Stimulated activated CD8-positive, alpha-beta memory T cell treated with anti-CD3 and anti-CD28 coated beads, Interleukin-2, amount 100 ng/mL, for 48 hours (primary cell): ENCODE measurements at regions not wholly inside any gene's neighbourhood (a gene's known extent, or its start where the extent isn't known, plus 50 kb on each side); places are given as distances from the start of the nearest gene placed in this dataset.

Experiments
- DNase-seq, 2 donors: peaks; one replicate each; pipeline ENCODE4 v3.0.0-alpha.2; 2020; ENCODE audit warnings: low read depth in 2 of 2

DNA sequence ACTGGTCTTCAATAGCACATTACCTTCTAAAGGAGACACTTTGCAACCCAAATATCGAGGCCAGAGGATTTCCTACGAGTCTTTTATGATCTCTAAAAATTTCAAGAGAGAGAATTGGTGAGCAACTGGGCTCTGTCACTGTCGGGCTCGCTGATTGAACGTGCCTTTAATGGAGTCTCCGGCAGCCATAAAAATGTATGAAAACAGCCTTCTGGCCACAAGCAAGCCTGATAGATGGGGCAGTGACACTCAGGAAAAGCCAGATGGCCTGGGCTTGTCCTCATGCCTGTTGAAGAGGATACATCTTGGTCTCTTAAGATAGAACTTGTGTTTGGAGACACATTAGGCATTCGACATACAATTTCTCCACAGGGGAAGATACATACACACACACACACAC lies 419.5 kb upstream of the PROK2 start:
- no peak for DNase-seq

DNA sequence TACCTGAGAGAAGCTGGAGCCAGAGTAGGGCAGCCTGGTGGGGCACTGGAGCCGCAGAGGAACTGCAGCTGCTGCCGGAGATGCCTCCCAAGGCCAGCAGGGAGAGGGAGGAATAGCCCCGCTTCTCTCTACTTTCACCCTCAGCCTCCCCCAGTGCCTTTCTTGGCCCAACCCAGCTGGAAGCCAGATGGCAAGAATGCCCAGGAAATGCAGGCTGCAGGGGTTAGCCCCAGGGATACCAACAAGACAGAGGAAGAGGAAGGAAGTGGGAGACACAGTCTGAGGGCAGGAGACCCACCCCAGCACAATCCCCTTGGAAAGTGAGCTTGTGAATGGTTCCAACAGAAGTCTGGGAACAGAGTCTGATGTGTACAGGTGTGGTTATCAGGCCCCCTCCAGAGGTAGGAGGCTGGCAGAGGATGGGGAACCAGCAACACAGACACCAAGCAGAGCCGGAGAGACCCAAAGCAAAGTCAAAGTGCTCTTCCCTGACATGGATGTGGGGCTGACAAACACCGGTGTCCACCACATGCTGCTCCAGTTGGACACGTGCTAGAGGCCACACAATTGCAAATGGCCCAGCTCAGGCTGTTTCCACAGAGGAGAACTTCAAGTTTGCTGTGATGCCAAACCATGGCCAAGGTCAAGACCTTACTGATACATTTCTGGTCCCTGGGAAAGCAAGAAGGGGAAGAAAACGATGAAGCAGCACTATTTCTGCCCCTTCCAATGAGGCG lies 418.8 kb upstream of the PROK2 start:
- DNase-seq = no peak

DNA sequence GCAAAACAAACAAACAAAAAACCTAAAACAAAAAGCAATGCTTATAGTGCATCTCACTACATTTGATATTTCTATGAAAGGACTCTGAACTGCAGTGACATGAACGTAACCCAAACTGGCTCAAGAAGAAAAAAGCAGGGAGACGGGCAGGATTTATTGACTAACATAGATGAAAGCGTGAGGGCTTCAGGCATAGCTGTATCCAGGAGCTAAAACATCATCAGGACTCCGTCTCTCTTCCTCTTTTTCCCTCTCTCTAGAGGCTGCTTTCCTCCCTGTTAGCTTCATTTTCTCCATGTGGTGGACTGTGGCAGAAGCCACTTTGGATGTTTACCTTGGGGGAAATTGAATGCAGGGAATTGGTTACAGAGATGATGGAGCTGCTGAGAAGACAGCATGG lies 418.2 kb upstream of the PROK2 start:
- DNase-seq = no peak

DNA sequence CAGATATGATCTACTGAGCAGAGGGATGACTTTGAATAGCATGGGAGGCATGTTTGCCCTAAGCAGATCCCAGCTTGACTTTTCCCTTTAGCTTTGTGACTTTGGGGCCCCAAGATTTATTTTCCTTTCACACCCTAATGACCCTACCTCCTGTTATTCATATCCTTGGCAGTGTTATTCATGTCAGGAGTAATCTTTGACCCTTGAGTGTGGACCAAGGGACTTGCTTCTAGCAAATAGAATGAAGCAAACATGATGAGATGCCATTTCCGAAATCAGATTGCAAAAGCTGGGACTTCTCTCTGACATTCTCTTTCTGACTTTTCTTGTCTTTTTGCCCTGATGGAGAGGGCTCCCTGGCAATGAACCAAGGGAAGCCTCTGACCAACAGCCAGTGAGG lies 415.4 kb upstream of the PROK2 start:
- no peak for DNase-seq

DNA sequence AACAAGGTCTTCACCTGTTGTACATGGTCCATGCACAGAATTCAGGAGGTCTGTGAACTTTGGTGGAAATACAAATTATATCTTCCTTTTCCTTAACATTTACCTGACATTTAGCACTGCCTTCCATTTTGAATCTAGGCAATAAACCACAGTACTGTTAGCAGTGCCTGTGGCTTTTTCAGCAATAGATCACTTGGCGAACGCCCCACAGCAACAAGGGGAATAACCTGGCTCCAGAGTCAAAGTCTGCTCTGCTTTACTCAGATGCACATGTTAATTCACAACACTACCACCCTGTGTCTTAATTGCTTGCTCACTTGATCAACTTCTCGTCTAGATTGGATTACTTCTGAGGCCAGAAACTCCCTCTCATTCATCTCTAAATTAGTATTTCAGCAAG lies 414.6 kb upstream of the PROK2 start:
- no peak for DNase-seq

DNA sequence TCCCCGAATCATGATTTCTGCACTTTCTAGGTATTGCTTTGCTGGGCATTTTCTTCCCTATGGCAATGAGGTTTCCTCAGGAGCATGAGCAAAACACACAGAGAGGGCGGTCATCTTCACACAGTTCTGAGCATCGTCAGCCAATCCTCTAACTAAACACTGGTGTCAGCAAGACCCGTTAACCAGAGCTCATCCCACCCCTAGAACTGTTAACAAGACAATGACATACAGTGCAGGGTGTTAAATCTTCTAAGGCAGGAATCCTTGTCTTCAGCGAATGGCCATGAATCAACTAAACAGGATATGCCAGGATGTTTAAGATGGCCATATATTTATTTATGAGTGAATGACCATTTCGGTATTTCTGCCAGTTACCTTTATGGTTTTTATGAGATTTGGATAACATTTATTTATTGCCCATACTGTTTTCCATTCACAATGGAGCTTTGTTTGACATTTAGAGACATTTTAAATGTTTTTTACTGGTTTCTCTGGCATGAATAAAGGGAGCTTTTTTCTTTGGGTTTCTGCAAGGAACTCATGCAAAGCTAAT lies 411.5 kb upstream of the PROK2 start:
- DNase-seq = no peak

DNA sequence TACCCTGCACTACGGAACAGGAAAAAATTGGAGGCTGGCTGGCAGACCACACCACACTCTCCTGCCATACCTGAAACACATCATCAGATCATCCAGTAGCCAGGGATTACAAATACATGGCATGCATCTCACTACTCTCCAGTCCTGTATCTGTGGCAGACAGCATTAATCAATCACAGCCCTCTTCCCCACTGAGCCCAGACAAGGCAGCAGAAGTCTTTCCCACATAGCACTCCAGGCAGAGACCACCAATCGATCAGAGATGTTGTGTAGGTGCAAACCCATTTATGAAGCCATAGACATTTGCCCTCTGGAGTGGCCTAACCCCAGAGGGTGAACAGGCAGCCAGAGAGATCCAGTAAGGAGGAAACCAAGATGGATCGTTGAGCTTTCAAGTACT lies 410.9 kb upstream of the PROK2 start:
- no peak for DNase-seq

DNA sequence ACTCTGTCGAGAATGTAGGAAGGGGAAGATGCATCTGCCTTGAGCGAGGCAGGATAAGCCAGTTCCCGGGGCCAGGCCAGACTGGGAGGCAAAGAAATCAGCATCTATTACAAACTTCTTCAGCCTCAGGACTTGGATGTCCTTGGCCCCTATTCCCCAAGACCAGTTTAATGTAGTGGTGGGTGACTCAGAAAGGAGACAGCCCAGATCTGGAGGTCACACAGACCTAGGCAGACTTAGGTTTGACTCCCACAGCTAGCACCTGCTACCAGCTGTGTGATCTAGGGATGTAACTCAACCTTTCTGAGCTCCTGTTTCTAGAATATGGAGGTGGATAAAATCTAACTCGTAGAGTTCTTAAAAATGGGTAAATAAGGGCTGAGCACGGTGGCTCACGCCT lies 409.5 kb upstream of the PROK2 start:
- DNase-seq = no peak

DNA sequence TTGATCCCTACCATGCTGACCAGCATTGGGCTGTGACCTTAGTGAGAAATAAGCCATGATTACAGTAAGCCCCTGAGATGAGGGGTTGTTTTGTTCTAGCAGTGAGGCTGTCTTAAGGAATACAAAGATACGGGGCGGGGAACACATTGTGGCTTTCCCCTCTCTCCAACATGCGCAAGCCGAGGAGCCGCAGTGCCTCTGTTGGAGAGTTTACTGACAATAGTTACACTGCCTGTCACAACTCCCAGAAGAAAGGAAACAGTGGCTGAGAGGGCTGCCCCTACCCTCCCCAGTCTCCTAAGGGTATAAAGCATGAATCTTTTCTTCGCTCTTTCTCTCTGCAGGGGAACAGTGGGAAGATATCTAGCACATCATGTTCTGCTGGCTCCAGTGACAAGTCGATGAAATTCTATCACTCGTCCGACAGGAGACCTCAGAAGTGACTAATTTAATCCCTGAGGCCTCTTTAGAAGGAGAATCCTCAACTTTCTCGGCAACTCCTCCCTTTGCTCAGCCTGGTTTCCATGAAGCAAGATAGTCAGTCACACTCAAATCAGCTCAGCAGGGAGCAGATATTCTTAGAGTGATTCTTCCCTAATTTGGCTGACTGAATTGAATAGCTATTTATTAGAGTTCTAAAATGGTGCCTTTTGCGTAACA lies 409.0 kb upstream of the PROK2 start:
- DNase-seq = no peak

DNA sequence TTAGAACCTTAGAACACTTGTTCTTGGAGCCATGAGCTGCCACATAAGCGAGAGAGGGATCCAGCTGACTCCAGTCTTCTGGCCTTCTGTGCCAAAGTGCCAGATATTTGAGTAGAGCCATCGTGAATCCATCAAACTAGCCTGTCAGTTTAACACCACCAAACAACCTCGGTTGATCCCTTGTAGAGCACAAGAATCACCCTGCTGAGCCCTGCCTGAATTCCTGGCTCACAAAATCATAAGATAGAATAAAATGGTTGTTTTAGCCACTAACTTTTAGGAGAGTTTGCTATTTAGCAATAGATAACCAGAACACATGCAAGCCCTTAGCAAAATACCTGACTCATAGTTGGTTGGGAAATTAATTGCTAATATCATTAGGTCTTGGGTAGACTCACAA lies 407.6 kb upstream of the PROK2 start:
- no peak for DNase-seq

DNA sequence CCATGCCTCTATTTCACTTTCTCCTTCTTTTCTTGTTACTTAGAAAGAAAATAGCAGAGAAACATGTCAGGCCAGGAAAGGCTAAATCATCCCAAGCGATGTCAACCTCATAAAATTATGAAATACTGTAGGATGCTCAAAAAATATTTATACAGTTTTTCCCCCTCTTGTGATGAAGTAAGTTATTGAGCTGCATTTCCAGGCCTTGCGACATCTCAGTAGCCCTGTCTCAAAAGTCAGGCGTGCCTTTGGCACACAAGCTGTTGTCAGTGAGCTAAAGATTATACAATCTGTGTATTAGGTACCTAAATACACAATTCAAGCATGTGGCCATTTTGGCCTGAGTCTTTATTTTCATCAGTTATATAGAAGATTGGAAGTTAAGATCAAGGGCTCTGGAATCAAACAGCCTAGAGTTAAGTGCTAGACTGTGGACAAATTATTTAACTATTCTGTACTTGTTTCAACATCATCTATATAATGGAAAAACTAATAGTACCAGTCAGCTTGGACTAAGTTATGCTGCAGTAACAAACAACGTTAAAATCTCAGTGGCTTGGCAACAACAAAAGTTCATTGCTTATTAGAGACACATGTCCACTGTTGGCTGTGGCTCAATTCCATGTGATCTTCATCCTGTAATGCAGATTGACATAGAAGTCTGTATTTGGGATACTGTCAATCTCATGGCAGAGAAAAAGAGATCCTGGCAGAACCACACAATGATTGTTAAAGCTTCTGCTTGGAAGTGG lies 406.4 kb upstream of the PROK2 start:
- no peak for DNase-seq

DNA sequence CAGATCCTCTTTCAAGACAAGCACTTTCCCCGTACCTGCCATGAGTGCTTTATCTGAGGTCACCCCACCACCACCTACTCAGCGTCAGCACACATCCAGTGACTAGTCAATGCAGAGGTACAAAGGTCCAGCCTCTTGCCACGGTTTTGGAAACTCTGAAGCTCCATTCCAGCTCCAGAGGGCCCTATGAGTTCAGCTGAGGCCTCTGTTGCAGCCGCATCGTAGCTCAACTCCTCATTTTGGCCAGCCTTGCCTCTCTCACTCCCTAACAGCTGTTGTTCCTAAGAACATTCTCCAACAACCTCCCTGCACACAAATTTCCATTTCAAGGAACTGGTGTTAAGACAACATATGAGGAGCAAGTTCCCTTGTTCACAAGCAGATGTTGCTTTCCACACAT lies 405.1 kb upstream of the PROK2 start:
- DNase-seq = no peak

DNA sequence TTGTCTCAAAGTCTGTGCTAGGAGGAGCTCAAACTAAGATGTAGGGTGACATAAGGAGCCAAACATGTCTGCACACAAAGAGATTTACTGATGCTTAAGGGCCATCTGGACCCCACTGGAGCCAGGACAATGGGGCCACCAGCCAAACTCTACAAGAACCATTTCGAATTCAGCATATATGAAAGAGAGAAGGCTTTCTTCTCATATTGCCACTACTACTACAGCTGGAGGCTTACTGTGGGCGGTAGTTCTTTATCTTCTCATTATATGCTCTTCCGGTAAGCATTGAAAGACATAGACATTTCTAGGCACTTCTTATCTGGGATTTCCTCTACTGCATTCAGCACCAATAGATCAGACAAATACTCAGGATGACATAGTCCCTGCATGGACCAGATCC lies 404.4 kb upstream of the PROK2 start:
- DNase-seq = no peak

DNA sequence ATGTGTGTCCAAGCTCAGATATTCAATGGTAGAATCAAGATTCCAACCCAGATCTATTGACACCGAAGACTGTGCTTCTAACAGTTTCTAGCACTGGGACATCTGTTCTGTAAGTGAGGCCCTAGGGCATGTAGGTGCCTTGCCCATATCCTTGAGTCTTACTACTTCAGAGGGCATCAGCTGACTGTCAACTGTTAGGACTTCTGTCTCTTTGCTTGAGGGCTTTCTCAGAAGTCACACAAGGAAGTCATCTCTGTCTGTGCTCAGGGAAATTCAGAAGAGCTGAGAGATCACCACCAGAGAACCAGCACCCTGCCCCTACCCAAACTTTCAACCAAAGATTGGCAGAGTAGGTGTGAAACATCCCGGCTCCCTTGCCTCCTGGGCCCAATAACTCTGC lies 403.6 kb upstream of the PROK2 start:
- DNase-seq = no peak

DNA sequence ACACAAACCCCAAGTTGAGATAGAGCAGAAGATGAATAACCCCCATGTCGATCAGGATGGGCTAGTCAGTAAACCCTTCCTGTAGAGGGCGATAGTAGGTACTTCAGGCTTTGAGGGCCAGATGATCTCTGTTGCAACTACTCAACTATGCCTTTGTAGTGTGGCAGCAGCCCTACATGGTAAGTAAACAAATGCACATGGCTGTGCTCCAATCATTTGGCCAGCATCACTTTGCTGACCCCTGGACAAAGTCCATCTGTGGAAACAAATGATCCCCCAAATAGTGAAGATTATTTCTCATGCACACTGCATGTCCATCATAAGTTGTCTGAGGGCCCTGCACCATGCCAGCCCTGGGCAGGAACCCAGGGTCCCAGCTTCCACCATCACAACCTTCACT lies 402.2 kb upstream of the PROK2 start:
- DNase-seq = no peak

DNA sequence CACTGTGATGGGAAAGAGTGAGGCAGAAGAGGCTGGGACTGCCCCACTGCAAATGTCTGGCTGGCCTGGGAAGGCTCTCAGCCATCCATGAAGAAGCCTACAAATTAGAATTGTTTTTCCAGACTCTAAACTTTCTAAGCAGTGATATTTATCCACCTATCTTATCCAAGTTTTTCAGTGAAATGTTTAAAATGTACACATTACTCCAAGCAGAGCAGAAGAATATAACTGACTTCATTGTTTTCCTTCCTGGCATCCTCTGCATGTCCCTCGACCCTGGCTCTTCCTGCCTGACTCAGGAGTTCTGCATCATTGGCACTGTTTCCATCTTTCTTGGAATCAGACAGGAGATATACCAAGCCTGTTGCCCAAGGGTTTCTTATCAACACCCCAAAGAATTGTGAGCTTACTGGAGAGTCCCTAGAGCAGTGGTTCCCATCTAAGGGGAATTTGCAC lies 401.5 kb upstream of the PROK2 start:
- DNase-seq = no peak

DNA sequence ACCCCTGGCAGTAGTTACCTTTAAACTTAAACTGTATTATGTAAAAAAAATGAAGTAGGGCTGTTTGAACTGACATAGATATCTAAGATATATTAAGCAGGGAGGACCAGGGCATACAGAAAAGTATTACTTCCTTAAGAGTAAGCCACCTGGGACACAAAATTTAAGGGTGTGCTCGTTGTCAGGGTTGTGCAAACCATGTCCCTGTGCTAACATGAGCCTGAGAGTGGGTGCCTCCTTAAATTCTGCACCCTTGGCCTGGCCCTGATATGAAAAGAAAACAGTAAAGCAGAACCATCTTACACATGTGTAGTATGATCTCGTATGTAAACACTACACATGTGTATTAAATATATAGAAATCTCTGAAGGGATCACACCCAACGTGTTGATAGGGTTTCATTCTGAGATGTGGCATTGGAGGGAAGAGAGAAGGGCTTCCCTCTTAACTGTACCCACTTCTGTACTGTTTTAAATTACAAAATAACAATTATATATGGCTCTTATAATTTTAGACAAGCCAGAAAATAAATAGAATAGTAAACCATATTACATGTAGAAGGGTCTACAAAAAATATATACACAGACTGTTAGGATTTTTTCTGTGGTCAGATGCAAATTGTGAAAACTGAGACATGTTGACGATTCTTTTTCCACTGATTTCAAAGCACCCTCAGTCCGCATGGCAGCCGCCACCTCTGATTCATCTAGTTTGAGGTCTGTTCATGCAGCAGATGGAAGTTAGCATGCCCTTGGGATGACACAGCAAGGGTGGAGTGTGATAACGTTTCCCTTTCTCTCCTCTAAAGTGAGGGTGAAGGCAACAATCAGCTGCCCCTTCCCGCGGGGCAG lies 400.8 kb upstream of the PROK2 start:
- DNase-seq = peak; percentile 19 to 28

DNA sequence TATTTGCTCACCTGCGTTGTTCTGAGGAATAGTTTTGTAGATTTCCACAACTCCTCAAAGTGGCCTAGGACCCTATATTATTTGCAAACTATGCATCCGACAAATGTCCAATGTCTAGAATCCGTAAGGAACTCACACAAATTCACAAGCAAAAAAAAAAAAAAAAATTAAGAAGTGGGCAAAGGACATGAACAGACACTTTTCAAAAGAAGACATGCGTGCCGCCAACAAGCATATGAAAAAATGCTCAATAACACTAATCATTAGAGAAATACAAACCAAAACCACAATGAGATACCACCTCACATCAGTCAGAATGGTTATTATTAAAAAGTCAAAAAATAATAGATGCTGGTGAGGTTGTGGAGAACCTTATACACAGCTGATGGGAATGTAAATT lies 398.5 kb upstream of the PROK2 start:
- DNase-seq = no peak

DNA sequence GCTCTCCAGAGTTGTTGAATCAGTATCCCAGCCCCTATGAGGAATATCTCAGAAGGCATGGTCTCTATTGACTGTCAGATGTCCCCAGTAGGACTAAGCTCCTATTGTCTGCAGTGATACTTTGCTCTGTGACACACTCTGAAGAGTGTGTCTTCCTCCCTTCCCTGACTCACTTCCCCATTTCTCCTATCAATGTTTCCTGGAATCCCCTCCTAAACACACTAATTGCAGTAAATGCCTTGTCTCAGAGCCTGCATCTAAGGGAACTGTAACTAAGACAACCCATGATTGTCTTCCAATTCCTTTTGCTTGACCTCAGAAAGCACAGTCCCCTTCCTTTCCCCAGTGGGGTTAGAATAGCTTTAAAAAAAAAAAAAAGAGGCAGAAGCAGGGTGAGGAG lies 397.3 kb upstream of the PROK2 start:
- no peak for DNase-seq

DNA sequence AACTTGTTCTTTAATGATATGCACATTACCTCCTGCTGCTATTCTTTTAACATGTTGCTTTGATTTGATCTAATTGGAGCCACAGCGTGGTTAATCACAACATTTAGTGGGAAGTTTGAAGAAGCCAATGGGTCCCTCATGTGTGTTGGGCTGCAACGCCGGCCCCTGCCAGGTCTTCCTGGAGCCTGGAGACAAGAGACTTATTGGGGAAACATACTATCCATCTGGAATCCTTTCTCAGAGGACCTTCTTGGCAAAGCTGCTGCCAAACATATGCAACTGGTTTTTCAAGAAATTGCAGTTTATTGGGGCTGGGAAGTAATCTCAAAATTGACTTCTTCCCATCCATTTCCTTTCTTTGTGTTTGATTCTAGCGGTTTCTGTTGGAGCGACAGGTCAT lies 396.3 kb upstream of the PROK2 start:
- no peak for DNase-seq

DNA sequence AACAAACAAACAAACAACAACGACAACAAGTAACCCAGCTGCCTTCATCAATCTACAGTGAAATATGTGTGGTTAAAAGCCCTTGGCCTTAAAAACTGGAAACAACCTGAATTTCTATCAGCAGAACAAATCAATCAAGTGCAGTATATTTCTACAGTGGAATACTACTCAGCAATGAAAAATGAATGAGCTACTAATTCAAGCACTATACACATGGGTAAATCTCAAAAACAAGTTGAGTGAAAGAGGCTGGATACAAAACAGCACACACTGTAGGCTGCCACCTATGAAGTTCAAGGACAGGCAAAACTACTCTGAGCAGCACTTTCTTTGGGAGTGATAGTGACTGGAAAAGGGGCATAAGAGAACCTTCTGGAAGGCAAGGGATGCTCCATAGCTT lies 395.5 kb upstream of the PROK2 start:
- no peak for DNase-seq

DNA sequence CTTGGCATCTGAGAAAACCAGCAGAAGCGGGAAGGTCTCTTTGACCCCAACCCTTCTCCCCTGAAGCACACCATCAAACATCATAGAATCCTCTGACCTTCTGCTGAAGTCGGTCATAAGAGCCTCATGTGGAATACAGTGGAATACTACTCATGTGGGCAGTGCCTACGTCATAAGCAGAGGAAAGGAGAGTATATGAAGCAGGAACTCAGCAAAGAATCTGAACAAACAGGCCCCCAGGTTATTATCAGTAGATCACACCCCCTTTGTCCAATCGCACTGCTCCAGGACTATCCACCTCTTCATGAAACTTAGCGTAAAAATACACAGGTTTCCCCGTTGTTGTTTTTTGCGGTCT lies 394.1 kb upstream of the PROK2 start:
- no peak for DNase-seq
